Right atrium auricular region (tissue), 2 donors: ENCODE measurements at regions not wholly inside any gene's neighbourhood (a gene's known extent, or its start where the extent isn't known, plus 50 kb on each side); places are given as distances from the start of the nearest gene placed in this dataset.
"Not testable (repeated sequence)": the region's sequence is repeated elsewhere in the genome, so short reads cannot be mapped to it uniquely, and the experiment has no call there.

Experiments used
- DNase-seq: peaks from one replicate; pipeline ENCODE4 v3.0.0-alpha.2; 2019; ENCODE audit warnings: low spot score
- H3K27ac ChIP-seq, 2 donors: fragments of 200-600 bp; sonication (generic); 1 replicate in 1 of 2; 2 replicates in 1 of 2; pipeline ENCODE4 v1.5.1; 2016 to 2019
- H3K27me3 ChIP-seq, 2 donors: fragments of 200-600 bp; sonication (generic); one replicate each; pipeline versions ENCODE4 v1.5.1 to v1.6.0; 2017 to 2019
- H3K36me3 ChIP-seq: fragments of 200-600 bp; sonication (generic); one replicate; pipeline ENCODE4 v1.5.1; 2016
- H3K4me1 ChIP-seq, 2 donors: fragments of 200-600 bp; sonication (generic); one replicate each; pipeline versions ENCODE4 v1.5.1 to v1.6.0; 2017 to 2019
- H3K4me3 ChIP-seq, 2 donors: fragments of 200-600 bp; sonication (generic); 1 replicate in 1 of 2; 2 replicates in 1 of 2; pipeline ENCODE4 v1.5.1; 2017 to 2019; ENCODE audit warnings: mild to moderate bottlenecking in 1 of 2, moderate library complexity in 1 of 2
- H3K9me3 ChIP-seq, 2 donors: fragments of 200-600 bp; sonication (generic); one replicate each; pipeline ENCODE4 v1.5.1; 2019
- TF ChIP-seq, protein P1 (sequence below), 2 donors: fragments of 200-600 bp; sonication (generic); IDR thresholded peaks; one replicate each; pipeline ENCODE4 v1.5.1; 2019; ENCODE audit warnings: antibody characterized with exemption in 2 of 2

DNA sequence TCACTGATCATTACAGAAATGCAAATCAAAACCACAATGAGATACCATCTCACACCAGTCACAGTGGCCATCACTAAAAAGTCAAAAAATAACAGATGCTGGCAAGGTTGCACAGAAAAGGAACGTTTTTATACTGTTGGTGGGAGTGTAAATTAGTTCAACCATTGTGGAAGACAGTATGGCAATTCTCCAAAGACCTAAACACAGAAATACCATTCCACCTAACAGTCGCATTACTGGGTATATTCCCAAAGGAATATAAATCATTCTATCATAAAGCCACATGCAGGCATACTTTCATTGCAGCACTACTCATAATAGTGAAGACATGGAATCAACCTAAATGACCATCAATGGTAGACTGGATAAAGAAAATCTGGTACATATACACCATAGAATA, 83.2 kb upstream of the ARID5B start:
- H3K9me3 ChIP-seq, H3K4me3 ChIP-seq: not testable (repeated sequence)

DNA sequence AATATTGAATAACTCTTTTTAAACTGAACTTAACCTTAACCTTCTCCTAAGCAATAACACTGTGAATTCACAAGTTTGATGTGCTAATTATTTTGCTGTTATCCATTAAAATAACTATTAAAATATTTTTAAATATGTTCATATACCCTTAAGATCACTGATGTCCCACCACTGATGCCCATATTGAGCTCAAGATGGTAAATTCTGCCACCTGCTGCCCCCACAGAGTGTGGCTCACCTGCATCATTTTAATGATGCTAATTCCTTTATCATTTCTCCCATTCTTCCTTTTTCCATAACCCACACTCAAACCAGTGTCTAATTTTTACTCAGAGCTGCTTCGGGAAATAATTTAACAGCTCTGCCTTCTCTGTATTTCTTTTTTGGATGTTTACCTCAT, 82.3 kb upstream of the ARID5B start:
- DNase-seq, result no peak
- Histone ChIP-seq H3K36me3 (no peaks in the 10 kb centered on the region), H3K27ac (no peak overlapping the region), H3K27me3 (no peaks in the 10 kb centered on the region), H3K4me1 (no peaks in the 10 kb centered on the region), H3K9me3 (no peaks in the 10 kb centered on the region), H3K4me3 (no peak overlapping the region)
- TF ChIP-seq, protein P1, sequence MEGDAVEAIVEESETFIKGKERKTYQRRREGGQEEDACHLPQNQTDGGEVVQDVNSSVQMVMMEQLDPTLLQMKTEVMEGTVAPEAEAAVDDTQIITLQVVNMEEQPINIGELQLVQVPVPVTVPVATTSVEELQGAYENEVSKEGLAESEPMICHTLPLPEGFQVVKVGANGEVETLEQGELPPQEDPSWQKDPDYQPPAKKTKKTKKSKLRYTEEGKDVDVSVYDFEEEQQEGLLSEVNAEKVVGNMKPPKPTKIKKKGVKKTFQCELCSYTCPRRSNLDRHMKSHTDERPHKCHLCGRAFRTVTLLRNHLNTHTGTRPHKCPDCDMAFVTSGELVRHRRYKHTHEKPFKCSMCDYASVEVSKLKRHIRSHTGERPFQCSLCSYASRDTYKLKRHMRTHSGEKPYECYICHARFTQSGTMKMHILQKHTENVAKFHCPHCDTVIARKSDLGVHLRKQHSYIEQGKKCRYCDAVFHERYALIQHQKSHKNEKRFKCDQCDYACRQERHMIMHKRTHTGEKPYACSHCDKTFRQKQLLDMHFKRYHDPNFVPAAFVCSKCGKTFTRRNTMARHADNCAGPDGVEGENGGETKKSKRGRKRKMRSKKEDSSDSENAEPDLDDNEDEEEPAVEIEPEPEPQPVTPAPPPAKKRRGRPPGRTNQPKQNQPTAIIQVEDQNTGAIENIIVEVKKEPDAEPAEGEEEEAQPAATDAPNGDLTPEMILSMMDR (IDR thresholded peaks at IDR 0.05), result no peak

More for the DNA sequence above, 83.2 kb upstream of the ARID5B start:
- H3K36me3 ChIP-seq, H3K27me3 ChIP-seq, H3K27ac ChIP-seq, H3K4me1 ChIP-seq, DNase-seq: not testable (repeated sequence)

DNA sequence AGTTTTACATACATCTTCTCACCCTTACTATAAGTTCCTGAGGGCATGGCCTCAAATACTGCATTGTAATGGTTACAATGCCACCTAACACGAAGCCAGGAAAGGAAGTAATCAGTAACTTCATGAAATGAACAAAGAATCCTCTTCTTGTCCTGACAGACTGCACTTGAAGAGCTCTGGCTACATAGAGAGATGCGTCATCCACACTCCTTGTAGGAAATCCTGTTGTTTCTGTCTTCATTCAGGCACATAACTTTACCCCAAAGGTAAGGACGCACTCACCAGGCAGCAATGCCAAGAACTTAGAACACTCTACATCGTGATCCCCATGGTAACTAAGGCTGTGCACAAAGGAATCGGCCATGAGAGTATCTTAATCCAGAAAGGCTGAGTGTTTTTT, 80.3 kb upstream of the ARID5B start:
- Histone ChIP-seq H3K36me3 (no peaks in the 10 kb centered on the region), H3K4me3 (no peak overlapping the region), H3K27me3 (no peaks in the 10 kb centered on the region), H3K9me3 (no peaks in the 10 kb centered on the region), H3K4me1 (no peaks in the 10 kb centered on the region), H3K27ac (no peak overlapping the region)
- no peak for DNase-seq
- TF ChIP-seq, protein P1 (IDR thresholded peaks at IDR 0.05), result no peak

DNA sequence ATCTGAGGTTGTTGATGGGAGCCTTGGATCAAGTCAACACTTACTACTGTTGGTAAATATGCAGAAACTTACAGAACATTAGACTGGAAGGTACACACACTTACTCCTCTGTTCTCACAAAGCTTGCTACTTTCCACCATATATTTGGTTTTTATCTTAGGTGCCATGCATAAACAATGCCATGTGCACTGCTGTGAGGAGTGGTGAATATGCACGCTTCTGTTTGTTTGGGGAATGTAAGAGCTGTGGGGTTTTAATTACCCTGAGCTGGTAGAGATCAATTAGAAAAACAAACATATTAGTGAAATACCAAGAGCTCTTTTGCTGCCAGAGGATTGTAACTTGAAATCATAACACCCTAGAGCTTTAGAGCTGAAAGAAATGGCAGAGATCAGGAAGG, 79.8 kb upstream of the ARID5B start:
- H3K27me3 ChIP-seq, result no peaks in the 10 kb centered on the region
- TF ChIP-seq, protein P1 (IDR thresholded peaks at IDR 0.05), result no peak
- no peak overlapping the region for H3K27ac ChIP-seq
- H3K4me3 ChIP-seq, result no peak overlapping the region
- no peaks in the 10 kb centered on the region for H3K36me3 ChIP-seq
- no peaks in the 10 kb centered on the region for H3K4me1 ChIP-seq
- no peak for DNase-seq
- no peaks in the 10 kb centered on the region for H3K9me3 ChIP-seq

DNA sequence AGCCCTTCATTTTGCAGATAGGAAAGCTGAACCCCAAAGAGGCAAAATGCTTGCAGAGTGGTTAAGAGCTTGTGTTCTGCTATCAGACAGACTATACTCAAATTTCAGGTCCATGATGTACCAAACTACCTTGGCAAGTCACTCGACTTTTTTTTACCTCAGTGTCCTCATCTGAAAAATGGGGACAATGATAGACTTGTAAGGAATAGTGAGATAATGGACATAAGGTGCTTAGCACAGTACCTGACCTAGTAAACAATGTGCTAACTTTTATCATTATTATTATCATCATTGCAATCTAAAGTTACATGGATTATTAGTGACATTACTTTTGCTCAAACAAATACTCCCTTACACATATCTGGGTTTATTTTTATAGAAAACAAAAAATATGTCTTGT, 79.4 kb upstream of the ARID5B start:
- Histone ChIP-seq H3K9me3 (no peaks in the 10 kb centered on the region), H3K27me3 (no peaks in the 10 kb centered on the region), H3K4me3 (no peak overlapping the region), H3K27ac (no peak overlapping the region), H3K4me1 (no peaks in the 10 kb centered on the region), H3K36me3 (no peaks in the 10 kb centered on the region)
- no peak for DNase-seq
- TF ChIP-seq, protein P1 (IDR thresholded peaks at IDR 0.05), result no peak

DNA sequence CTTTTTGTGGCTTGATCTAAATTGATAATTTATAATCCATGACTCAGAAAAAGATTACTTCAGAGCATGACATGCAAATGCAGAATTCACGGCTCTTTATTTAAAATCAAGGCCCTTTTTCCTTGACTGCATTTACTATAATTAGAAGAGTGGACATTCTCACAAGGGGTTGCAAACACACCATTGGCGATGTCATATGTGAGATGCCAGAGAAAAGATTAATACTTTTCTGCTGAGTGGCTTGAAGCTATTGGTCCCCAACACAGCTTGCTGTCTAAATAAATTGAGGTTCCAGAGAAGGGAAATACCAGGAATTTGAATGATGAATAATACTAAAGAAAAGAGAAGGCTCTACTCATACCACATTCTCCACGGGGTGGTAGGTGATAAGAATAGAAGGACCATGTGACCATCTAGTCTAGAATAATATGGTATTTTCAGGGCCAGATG, 78.7 kb upstream of the ARID5B start:
- TF ChIP-seq, protein P1 (IDR thresholded peaks at IDR 0.05), result no peak
- Histone ChIP-seq H3K4me3 (no peak overlapping the region), H3K36me3 (no peaks in the 10 kb centered on the region), H3K9me3 (no peaks in the 10 kb centered on the region), H3K4me1 (no peaks in the 10 kb centered on the region), H3K27me3 (no peaks in the 10 kb centered on the region), H3K27ac (no peak overlapping the region)
- DNase-seq, result no peak
